Ecto neural progenitor cell (in vitro differentiated cells): ENCODE measurements at regions not wholly inside any gene's neighbourhood (a gene's known extent, or its start where the extent isn't known, plus 50 kb on each side); places are given as distances from the start of the nearest gene placed in this dataset.

Experiments used
- DNase-seq: peaks from one replicate; pipeline ENCODE4 v3.0.0-alpha.2; 2018; ENCODE audit warnings: low spot score

- DNase-seq, result no peak
Measured at GRCh38 chr7:13144673-13145072, 457.2 kb downstream of the ARL4A start.

DNA sequence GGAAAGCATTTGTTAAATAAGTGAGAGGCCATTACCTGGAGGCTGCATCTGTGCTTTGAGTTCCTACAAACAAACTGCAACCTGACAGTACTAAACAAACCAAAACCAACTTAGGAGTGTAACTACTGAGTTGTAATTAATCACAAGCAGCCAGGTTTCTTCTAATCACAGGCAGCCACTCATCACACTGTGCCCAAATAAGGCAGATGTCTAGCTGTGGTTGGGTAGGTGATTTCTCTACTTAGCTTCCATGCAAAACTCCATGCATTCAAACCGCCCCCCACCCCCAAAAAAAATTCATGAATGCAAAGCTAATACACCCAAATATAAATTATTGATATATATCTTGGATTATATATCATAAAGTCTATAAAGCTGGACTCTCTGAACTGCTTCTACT lies 461.1 kb downstream of the ARL4A start:
- no peak for DNase-seq

DNA sequence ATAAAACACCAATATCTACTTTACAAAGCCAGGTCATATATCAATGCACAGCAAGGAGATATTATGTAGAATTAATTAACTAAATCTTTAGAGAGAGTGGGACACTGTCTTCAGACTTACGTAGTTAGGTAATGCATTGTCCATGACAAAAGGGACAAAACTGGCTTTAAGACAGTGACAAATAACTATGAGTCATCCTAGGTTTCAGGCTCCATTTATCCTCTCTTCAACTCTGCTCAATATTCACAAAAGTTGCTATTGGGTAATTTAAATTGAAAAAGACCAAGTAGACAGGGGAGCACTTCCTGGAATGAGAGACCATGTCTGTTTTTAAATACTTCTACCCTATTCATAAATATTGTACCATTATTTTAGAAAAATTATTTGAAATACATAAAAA lies 464.5 kb downstream of the ARL4A start:
- no peak for DNase-seq

DNA sequence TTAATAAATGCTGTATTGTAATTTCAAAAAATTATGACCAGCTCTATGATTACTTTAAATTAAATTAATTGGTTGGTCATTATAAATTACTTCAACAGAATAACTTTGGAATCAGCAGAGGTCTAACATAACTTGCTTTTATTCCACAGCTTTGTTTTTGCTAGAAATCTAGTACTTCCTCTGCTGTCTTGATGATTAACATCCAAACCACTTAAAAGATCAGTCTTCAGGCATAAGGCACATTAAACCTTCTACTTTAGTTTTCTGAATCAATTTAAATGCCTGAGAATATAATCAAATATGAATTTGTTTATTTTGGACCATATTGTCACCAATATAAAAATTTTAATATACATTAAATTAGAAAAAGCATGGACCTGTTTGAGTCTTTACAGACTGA lies 465.3 kb downstream of the ARL4A start:
- DNase-seq, result no peak

GRCh38 chr7:13153266-13153665 lies 465.8 kb downstream of the ARL4A start:
- DNase-seq, result no peak

DNA sequence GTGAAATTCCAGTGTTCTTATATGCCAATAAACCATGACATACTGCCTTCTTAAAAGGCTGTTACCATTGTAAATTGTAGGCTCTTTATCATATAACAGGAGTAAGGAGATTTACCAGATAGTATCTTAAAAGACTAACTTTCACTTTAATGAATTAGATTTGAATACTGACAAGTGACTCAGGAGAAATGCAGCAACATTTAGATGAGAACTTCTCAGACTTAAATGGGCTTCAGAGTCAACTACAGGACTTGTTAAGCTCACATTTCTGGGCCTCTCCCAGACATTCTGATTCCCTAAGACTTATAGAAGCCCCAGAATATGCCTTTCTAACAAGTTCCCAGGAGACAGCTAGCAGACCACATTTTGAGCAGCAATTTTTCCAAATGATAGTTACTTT lies 466.3 kb downstream of the ARL4A start:
- DNase-seq, result no peak

- DNase-seq, result no peak
Measured at GRCh38 chr7:13155188-13155587, 467.8 kb downstream of the ARL4A start.

- no peak for DNase-seq
Measured at GRCh38 chr7:13159003-13159402, 471.6 kb downstream of the ARL4A start.

DNA sequence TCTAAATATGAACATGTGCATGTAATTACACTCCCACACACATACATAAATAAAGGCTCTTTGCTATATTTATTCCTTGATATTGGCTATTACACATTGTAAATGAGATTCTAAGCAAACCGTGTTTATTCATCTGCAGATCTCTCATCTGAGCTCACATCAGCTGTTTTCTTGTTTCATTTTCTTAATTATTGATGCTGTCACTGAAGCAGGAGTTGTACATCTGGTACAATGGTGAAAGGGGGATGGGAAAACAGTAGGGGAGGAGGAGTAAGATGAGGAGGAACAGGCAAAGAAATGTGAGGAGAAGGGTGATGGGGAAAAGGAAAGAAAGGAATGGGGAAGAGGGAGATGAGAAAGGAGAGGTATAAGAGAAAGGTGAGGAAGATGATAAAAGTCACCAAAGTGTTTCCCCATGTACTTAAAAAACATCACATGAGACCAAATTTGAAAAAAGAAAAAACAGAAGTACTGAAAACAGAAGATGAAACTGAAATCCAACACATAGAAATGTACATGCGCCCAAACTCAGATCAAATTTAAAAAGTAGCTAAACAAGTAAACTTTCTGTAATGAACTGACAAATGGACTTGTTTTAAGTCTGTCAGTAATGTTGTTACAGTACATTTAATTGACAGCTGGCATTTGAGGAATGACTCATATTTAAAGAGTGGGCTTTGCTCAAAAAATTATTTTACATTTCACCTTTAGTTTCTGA lies 472.2 kb downstream of the ARL4A start:
- no peak for DNase-seq

- no peak for DNase-seq
Measured at GRCh38 chr7:13161125-13161524, 473.7 kb downstream of the ARL4A start.

- no peak for DNase-seq
Measured at GRCh38 chr7:13165854-13166253, 478.4 kb downstream of the ARL4A start.

- no peak for DNase-seq
Measured at GRCh38 chr7:13166801-13167200, 479.4 kb downstream of the ARL4A start.

DNA sequence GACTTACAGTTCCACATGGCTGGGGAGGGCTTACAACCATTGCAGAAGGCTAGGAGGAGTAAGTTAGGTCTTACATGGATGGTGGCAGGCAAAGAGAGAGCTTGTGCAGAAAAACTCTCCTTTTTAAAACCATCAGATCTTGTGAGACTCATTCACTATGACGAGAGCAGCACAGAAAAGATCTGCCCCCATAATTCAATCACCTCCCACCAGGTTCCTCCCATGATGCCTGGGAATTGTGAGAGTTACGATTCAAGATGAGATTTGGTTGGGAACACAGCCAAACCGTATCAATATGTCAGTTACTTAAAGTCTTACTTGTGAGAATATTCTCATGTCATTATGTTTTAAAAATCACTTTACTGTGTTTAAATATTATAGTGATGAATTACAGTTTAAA lies 481.9 kb downstream of the ARL4A start:
- DNase-seq, result no peak

GRCh38 chr7:13174991-13175390 lies 487.6 kb downstream of the ARL4A start:
- no peak for DNase-seq

DNA sequence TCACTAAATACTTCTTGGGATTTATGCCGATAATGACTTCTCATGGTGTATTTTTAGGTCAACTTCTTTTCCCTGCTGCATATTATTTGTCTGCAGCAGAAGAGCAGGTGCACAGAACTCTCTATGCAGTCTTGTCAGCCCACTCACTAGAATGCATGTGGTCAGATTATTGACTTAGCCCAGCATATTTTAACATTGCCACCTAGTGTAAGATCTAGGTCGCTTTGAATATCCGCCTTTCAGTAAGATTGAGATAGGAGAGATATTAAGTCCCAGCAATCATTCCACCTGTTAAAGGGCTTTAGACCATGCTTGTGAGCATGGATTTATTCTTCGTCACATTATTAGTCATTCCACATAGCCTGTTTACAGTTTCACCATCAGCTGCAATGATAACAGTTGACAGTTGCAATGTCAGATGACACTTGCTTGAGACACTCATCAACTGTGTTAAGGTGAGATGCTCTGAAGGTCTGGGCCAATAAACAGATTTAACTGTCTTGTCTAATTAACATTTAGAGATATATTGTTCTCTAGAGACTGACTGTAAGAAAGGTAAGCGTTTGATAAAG lies 491.7 kb downstream of the ARL4A start:
- no peak for DNase-seq

DNA sequence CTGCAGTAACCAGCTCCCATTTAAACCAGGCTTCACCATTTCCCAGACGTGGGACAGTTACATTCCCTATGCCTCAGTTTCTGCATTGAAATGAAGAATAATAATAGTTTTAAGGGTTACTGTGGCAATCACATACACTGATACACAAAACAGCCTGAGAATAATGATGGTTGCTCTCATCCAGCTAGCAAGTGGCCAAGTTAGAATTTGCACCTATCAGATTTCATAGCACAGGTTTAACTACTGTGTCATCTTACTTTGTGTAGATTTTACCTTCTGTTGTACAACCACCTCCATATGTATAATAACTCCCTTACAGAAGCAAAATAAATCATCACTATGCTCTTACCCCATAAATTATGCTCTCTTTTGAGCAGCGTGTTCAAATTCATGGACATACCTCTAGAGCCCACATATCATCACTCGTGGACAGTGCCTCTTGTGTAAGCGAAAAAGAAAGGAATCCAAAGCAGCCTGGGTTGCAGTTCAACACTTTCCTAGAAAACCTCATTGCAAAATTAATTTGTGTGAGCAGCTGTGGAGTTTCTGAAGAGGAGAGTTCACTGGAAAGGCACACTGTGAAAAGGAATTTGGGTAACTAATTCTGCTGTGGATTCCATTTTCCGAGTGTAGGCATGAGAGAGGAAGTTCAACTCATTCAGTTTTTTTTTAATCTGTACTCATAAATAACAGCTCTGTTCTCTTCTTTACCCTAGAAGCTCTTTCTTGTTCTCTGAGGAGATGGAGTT lies 492.5 kb downstream of the ARL4A start:
- DNase-seq, result no peak

DNA sequence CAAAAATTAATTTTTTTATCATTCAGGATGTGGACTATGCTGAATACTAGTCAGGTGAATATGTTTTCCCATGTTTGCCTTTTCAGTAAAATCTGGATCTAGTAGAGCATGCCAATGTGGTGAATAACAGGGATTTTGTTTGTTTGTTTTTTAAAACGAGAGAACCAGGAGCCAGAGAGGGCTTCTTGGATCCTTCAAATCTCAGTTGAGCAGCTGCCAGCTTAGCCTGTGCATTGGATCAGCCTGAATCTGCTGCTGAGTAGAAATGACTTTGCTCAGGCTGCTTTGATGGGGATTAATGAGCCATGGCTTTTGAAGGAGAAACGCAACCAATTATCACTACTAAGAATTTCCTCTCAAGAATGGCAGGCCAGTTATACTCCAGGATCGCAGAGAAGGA lies 493.8 kb downstream of the ARL4A start:
- no peak for DNase-seq

DNA sequence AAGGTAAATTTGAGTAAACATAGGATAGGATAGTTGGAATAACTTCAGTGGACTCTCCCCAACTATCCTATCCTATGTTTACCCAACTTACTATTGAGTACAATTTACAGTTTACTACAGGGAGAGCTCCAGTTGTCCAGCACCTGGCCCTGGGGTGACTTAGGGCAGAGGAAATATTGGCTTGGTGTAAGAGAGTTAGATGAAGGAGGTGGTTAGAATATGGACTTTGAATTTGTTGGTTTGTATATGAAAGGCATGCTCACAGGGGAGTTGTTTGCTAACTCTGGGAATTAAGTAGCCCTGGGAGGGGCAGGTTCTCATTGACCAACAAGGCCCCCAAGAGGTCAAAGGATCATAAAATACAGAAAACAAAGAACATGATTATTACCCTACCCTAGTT lies 497.7 kb downstream of the ARL4A start:
- DNase-seq, result no peak

GRCh38 chr7:13188236-13188805 lies 500.9 kb downstream of the ARL4A start:
- no peak for DNase-seq

DNA sequence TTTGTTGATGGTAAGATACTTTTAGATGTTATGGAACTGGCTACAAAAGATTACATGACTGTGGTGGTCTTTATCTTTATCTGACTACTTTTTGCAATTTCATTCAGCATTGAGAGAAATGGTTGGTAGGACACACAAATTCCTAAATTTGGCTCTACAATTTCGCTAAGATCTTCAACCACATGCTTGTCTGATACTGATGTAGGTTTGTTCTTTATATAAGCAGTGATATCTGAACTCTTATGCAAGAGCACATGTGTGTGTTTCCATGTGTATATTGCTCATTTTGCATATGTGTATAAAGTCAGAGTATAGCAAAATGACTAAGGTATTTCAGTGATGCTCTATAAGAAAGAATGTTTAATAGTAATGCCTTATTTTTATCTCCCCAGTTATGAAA lies 501.5 kb downstream of the ARL4A start:
- DNase-seq, result no peak

DNA sequence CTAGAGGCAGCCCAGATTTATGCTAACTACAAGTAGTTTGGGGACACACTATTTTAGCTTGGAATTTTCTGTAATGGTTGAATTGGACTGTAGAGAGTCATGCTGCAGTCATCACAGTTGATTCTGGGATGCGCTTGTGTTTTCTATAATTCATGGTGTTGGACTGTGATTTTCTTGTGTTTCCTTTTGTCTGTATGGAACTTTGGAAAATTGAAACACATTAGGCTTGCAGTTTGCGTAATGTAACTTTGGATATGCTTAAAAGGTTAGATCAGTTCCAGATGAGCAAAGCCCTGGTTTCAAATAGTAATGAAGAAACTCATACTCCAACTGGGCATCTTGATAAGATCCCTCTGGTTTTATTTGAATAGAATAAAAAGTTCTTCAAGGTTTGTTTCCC lies 502.2 kb downstream of the ARL4A start:
- no peak for DNase-seq

DNA sequence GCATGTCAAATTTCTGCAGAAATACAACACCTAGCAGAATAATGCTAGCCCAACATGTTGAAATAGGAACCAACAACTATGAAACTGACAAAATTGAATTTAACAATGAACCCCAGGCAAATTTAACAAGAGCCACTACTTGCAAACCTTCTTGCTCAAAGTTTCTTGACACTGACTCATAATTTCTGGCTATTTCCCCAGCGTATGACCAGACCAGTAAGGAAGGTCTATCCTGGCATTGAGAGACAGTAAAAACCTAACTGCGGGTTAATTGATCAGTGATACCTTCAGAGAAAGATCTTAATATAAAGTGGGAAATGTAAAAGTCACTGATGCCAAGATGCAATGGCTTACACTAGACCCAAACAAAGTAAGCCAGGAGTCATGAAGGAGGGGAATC lies 510.1 kb downstream of the ARL4A start:
- no peak for DNase-seq

DNA sequence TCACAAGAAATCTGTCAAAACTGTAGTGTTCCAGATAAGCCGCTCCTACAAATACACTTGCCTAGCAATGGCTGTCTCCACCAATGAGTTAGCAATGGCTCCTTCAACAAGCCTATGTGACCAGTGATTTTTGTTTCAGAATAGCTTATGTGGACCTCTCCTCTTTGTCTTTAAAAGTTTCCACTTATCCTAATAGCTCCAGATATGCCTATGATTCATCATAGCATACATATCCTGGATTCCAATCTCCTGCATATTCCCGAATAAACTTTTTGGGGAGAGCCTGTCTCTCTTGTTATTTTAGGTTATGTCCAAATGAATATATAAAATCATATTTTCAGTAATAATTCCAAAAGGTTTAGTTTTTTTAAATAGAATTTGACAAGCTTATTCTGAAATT lies 510.6 kb downstream of the ARL4A start:
- no peak for DNase-seq
